IMR-90 (cell line): ENCODE measurements at regions not wholly inside any gene's neighbourhood (a gene's known extent, or its start where the extent isn't known, plus 50 kb on each side); places are given as distances from the start of the nearest gene placed in this dataset.
"Not testable (repeated sequence)": the region's sequence is repeated elsewhere in the genome, so short reads cannot be mapped to it uniquely, and the experiment has no call there.

Source experiments
- ATAC-seq: fragments of 200-7000 bp; cut with Tn5 transposase; 2 replicates; pipeline ENCODE4 v1.9.1; 2020; ENCODE audit warnings: low read depth, mild to moderate bottlenecking, moderate library complexity
- BruUV-seq: library from RNA; stranded (reverse); fragments of 400-500 nt; replicated peaks from 2 replicates; lab custom pipeline; 2021; lab: Mats Ljungman, UMichigan
- CTCF ChIA-PET: fragments of 300-600 bp; formaldehyde crosslinking; extraction: SDS; loops from one replicate; lab custom pipeline; 2021; ENCODE audit warnings: antibody characterized with exemption; lab: Yijun Ruan, JAX
- POLR2A ChIA-PET: fragments of 300-600 bp; sonication (Branson Sonifier 250); formaldehyde crosslinking; loops from one replicate; lab custom pipeline; 2022; ENCODE audit warnings: antibody characterized with exemption; ENCODE audit not compliant: unreplicated experiment; lab: Charles Lee
- DNase-seq: peaks from one replicate; pipeline ENCODE4 v3.0.0; 2013
- H2AFZ ChIP-seq: replicated peaks from 2 replicates; pipeline ENCODE3; 2013; ENCODE audit warnings: low read length, mild to moderate bottlenecking; ENCODE audit not compliant: poor library complexity
- H2AK5ac ChIP-seq: 2 replicates; pipeline ENCODE4 v1.6.1; 2013; ENCODE audit warnings: low read depth, low read length, inconsistent platforms
- H2AK9ac ChIP-seq: replicated peaks from 2 replicates; pipeline ENCODE3; 2013; ENCODE audit warnings: mild to moderate bottlenecking, low read depth, low read length, moderate library complexity; ENCODE audit not compliant: poor library complexity
- H2BK120ac ChIP-seq: 2 replicates; pipeline ENCODE4 v1.6.1; 2013; ENCODE audit warnings: low read depth, low read length, inconsistent platforms
- H2BK15ac ChIP-seq: 3 replicates; pipeline ENCODE4 v1.6.1; 2013; ENCODE audit warnings: low read depth, low read length, inconsistent platforms
- H2BK20ac ChIP-seq: 2 replicates; pipeline ENCODE4 v1.6.1; 2013; ENCODE audit warnings: low read depth, mild to moderate bottlenecking, inconsistent platforms, low read length, moderate library complexity
- H2BK5ac ChIP-seq: 2 replicates; pipeline ENCODE4 v1.6.1; 2013; ENCODE audit warnings: mild to moderate bottlenecking, low read depth, low read length, inconsistent platforms; ENCODE audit not compliant: poor library complexity, severe bottlenecking
- H3K14ac ChIP-seq: replicated peaks from 2 replicates; pipeline ENCODE4 v1.6.1; 2013; ENCODE audit warnings: low read depth, low read length, inconsistent platforms
- H3K18ac ChIP-seq: 2 replicates; pipeline ENCODE4 v1.6.1; 2013; ENCODE audit warnings: low read depth, low read length, control low read depth
- H3K23ac ChIP-seq: 2 replicates; pipeline ENCODE4 v1.6.1; 2013; ENCODE audit warnings: low read depth, low read length, inconsistent platforms
- H3K27ac ChIP-seq: 2 replicates; pipeline ENCODE4 v1.5.1; 2013; ENCODE audit warnings: mild to moderate bottlenecking, control low read depth, low read length; ENCODE audit not compliant: insufficient read depth
- H3K27me3 ChIP-seq: 2 replicates; pipeline ENCODE4 v1.6.1; 2013; ENCODE audit warnings: low read length; ENCODE audit not compliant: control insufficient read depth, insufficient read depth
- H3K36me3 ChIP-seq: 2 replicates; pipeline ENCODE4 v1.6.1; 2013; ENCODE audit warnings: low read length, mixed read lengths; ENCODE audit not compliant: control insufficient read depth, insufficient read depth
- H3K4ac ChIP-seq: 2 replicates; pipeline ENCODE4 v1.6.1; 2013; ENCODE audit warnings: low read depth, low read length, inconsistent platforms
- H3K4me1 ChIP-seq: 2 replicates; pipeline ENCODE4 v1.6.1; 2013; ENCODE audit warnings: low read length, mixed read lengths; ENCODE audit not compliant: control insufficient read depth, insufficient read depth
- H3K4me2 ChIP-seq: 2 replicates; pipeline ENCODE4 v1.6.1; 2013; ENCODE audit warnings: low read depth, mild to moderate bottlenecking, control low read depth, low read length, moderate library complexity
- H3K4me3 ChIP-seq: 2 replicates; pipeline ENCODE4 v1.5.1; 2013; ENCODE audit warnings: low read depth, mild to moderate bottlenecking, control low read depth, low read length, moderate library complexity; ENCODE audit not compliant: insufficient read depth
- H3K56ac ChIP-seq: 2 replicates; pipeline ENCODE4 v1.6.1; 2013; ENCODE audit warnings: low read length, inconsistent platforms; ENCODE audit not compliant: insufficient read depth; ENCODE audit errors: extremely low read depth
- H3K79me1 ChIP-seq, 2 experiments: 2 replicates each; pipeline ENCODE4 v1.6.1; 2013; ENCODE audit warnings: low read length in 2 of 2, inconsistent platforms in 1 of 2, low read depth in 1 of 2
- H3K9ac ChIP-seq: 2 replicates; pipeline ENCODE4 v1.6.1; 2013; ENCODE audit warnings: low read depth, low read length, control low read depth
- H3K9me1 ChIP-seq: 2 replicates; pipeline ENCODE4 v1.6.1; 2013; ENCODE audit warnings: low read length, inconsistent platforms; ENCODE audit not compliant: insufficient read depth
- H3K9me3 ChIP-seq: 2 replicates; pipeline ENCODE4 v1.6.1; 2013; ENCODE audit warnings: low read length; ENCODE audit not compliant: control insufficient read depth, insufficient read depth
- H4K20me1 ChIP-seq: 2 replicates; pipeline ENCODE4 v1.6.1; 2013; ENCODE audit warnings: low read length, inconsistent platforms; ENCODE audit not compliant: insufficient read depth
- H4K5ac ChIP-seq: 2 replicates; pipeline ENCODE4 v1.6.1; 2013; ENCODE audit warnings: mild to moderate bottlenecking, low read depth, low read length, control low read depth
- H4K8ac ChIP-seq, 2 experiments: 2 replicates each; pipeline ENCODE4 v1.6.1; 2013; ENCODE audit warnings: low read depth in 2 of 2, low read length in 2 of 2, control low read depth in 1 of 2, inconsistent platforms in 1 of 2
- H4K91ac ChIP-seq: 2 replicates; pipeline ENCODE4 v1.6.1; 2013; ENCODE audit warnings: low read depth, low read length, inconsistent platforms; ENCODE audit not compliant: insufficient read depth
- WGBS, 2 experiments: methylation state at CpG; one replicate each; pipeline versions ENCODE4 v1.1.5 to v1.1.7; 2013; ENCODE audit warnings: missing lambda C conversion rate in 2 of 2; ENCODE audit not compliant: insufficient read length in 1 of 2; ENCODE audit errors: extremely low coverage in 2 of 2; 5-methylcytosine and 5-hydroxymethylcytosine counted together
- dilution Hi-C: fragments of 300-500 bp; cut with HindIII; formaldehyde crosslinking; loops from one replicate; pipeline ENCODE4 v1.14.3; 2018; ENCODE audit warnings: low sequenced_read_pairs; ENCODE audit not compliant: unreplicated experiment
- in situ Hi-C: fragments of 300-500 bp; cut with MboI; formaldehyde crosslinking; loops from 3 replicates; pipeline ENCODE4 v1.14.3; 2019; ENCODE audit warnings: low sequenced_read_pairs, inconsistent platforms, mixed read lengths
- intact Hi-C: fragments of 100-400 bp; cut with micrococcal nuclease; formaldehyde crosslinking; loops from 2 replicates; pipeline ENCODE4 v1.10.0; 2022

DNA sequence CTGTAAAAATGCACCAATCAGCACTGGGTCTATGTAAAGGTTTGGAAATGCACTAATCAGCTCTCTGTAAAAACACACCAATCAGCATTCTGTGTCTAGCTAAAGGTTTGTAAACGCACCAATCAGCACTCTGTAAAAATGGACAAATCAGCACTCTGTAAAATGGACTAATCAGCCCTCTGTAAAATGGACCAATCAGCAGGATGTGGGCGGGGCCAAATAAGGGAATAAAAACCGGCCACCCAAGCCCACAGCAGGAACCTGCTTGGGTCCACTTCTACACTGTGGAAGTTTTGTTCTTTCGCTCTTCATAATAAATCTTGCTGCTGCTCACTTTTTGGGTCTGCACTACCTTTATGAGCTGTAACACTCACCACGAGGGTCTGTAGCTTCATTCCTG, 101.0 kb downstream of the SMC2 start:
- H4K8ac ChIP-seq, intact Hi-C loops, H3K23ac ChIP-seq, H3K4ac ChIP-seq, H3K14ac ChIP-seq, H3K18ac ChIP-seq, H3K4me2 ChIP-seq, H2AK5ac ChIP-seq, H2BK20ac ChIP-seq, H4K91ac ChIP-seq, H3K36me3 ChIP-seq, H3K56ac ChIP-seq, H4K5ac ChIP-seq, H3K79me1 ChIP-seq, CTCF ChIA-PET, H3K9me1 ChIP-seq, ATAC-seq, H3K4me1 ChIP-seq, H3K4me3 ChIP-seq, H2AK9ac ChIP-seq, H3K9me3 ChIP-seq, in situ Hi-C loops, H3K27ac ChIP-seq, DNase-seq, H4K20me1 ChIP-seq, dilution Hi-C loops, H2BK5ac ChIP-seq, H2BK15ac ChIP-seq, H2AFZ ChIP-seq, BruUV-seq, POLR2A ChIA-PET, H3K27me3 ChIP-seq, H2BK120ac ChIP-seq, H3K9ac ChIP-seq: not testable (repeated sequence)
- 40% methylated on average over 1 of the region's 5 CpGs; no CpG with 5 or more reads in 1 of the 2 experiments for WGBS, 2 experiments
